ENCODE measurements at regions not wholly inside any gene's neighbourhood (a gene's known extent, or its start where the extent isn't known, plus 50 kb on each side); places are given as distances from the start of the nearest gene placed in this dataset.

DNA sequence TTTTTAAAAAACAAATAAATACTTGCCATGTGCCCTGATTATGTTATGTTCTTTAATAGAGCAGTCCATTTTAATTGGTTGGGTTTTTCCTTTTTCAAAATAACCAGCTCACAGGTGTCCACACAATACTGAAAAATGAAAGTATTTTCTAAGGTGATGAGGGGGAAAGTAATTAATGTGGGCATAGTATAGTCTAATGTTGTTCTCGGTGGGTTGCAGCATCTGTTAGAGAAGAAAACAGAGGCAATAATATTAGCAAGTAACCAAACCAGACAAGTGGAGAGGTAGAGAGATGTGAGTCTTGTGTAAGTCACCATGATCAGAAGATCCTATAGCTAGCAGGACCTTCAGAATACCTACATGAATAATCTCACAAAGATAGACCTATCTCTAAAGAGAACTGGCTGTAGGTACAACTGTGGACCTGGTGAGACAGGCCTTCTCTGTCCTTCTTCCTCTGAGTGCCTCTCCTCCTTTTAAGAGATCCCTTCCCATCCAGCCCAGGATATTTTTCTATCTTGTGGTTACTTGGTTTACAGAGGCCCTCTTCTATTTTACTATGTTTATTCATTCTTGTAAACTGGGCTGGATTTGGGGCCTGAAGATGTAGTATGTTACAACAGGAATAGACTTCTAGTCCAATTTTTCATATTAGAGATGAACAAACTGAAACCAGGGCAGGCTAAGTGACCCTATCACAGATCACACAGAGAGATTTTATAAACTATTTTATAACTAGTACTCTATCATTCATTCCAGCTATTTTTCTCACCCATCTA, 67.1 kb upstream of the MSTN start:
- TF ChIP-seq, protein P1, sequence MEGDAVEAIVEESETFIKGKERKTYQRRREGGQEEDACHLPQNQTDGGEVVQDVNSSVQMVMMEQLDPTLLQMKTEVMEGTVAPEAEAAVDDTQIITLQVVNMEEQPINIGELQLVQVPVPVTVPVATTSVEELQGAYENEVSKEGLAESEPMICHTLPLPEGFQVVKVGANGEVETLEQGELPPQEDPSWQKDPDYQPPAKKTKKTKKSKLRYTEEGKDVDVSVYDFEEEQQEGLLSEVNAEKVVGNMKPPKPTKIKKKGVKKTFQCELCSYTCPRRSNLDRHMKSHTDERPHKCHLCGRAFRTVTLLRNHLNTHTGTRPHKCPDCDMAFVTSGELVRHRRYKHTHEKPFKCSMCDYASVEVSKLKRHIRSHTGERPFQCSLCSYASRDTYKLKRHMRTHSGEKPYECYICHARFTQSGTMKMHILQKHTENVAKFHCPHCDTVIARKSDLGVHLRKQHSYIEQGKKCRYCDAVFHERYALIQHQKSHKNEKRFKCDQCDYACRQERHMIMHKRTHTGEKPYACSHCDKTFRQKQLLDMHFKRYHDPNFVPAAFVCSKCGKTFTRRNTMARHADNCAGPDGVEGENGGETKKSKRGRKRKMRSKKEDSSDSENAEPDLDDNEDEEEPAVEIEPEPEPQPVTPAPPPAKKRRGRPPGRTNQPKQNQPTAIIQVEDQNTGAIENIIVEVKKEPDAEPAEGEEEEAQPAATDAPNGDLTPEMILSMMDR (conservative IDR thresholded peaks at IDR 0.05 in 1 of 2, IDR thresholded peaks at IDR 0.05 in 1 of 2; ENCODE audit: low read depth in 1 of 2, low read length in 2 of 2) = no peak
- no peak for TF ChIP-seq EZH2 (IDR thresholded peaks at IDR 0.05; ENCODE audit: low read length, missing control alignments)
